OCI-LY7 (cell line): ENCODE measurements at regions not wholly inside any gene's neighbourhood (a gene's known extent, or its start where the extent isn't known, plus 50 kb on each side); places are given as distances from the start of the nearest gene placed in this dataset.

Source experiments
- CTCF ChIP-seq: fragments of 200-600 bp; sonication (generic); conservative IDR thresholded peaks from 2 replicates; pipeline ENCODE4 v1.5.1; 2014; ENCODE audit warnings: mild to moderate bottlenecking, antibody characterized with exemption, low read length, moderate library complexity, mixed read lengths
- EZH2phosphoT487 ChIP-seq: fragments of 200-600 bp; sonication (generic); IDR thresholded peaks from 2 replicates; pipeline ENCODE4 v1.6.1; 2018; ENCODE audit warnings: low read depth, borderline replicate concordance, mild to moderate bottlenecking, mixed run types, antibody characterized with exemption, low read length, moderate library complexity, mixed read lengths

GRCh38 chr20:23267909-23268308 lies 82.7 kb upstream of the NXT1 start:
- TF ChIP-seq CTCF (no peak), EZH2phosphoT487 (no peak)
